HEK293 (cell line): ENCODE measurements at regions not wholly inside any gene's neighbourhood (a gene's known extent, or its start where the extent isn't known, plus 50 kb on each side); places are given as distances from the start of the nearest gene placed in this dataset.

Source experiments
- CTCF ChIA-PET: fragments of 350-600 bp; formaldehyde crosslinking; extraction: SDS; loops from one replicate; lab custom pipeline; 2021; ENCODE audit warnings: antibody characterized with exemption; lab: Yijun Ruan, JAX
- POLR2A ChIA-PET: fragments of 300-600 bp; formaldehyde crosslinking; extraction: SDS; loops from one replicate; lab custom pipeline; 2020; ENCODE audit warnings: antibody characterized with exemption, inconsistent platforms; lab: Yijun Ruan, JAX
- H3K27ac ChIP-seq: fragments of 200-500 bp; sonication (Bioruptor generic); 2 replicates; pipeline ENCODE4 v1.5.1; 2014; ENCODE audit warnings: low read depth, low read length, control low read depth, inconsistent platforms; ENCODE audit errors: extremely low read depth
- H3K36me3 ChIP-seq, 2 experiments: fragments of 200-500 bp in 1 of 2; sonication (Bioruptor generic) in 1 of 2; 1 replicate in 1 of 2; 2 replicates in 1 of 2; pipeline ENCODE4 v1.5.1; 2014 to 2017; ENCODE audit warnings: inconsistent platforms in 2 of 2, low read length in 2 of 2; ENCODE audit not compliant: control insufficient read depth in 2 of 2, insufficient read depth in 1 of 2
- H3K4me1 ChIP-seq: fragments of 200-500 bp; sonication (Bioruptor generic); 2 replicates; pipeline ENCODE4 v1.5.1; 2014; ENCODE audit warnings: mild to moderate bottlenecking, low read length, inconsistent platforms; ENCODE audit not compliant: control insufficient read depth, insufficient read depth
- H3K4me3 ChIP-seq: 2 replicates; pipeline ENCODE4 v1.5.1; 2011; ENCODE audit warnings: low read depth, mild to moderate bottlenecking, control low read depth, low read length, moderate library complexity
- H3K9me3 ChIP-seq: fragments of 200-500 bp; sonication (Bioruptor generic); 2 replicates; pipeline ENCODE4 v1.5.1; 2014; ENCODE audit warnings: low read depth, low read length, inconsistent platforms; ENCODE audit not compliant: control insufficient read depth, insufficient read depth
- HOXA7 ChIP-seq: sonication (generic); formaldehyde crosslinking; IDR thresholded peaks from 2 replicates; pipeline ENCODE4 v1.8.1; 2022; ENCODE audit warnings: missing genetic modification reagents, borderline replicate concordance
- IKZF3 ChIP-seq: fragments of 450-650 bp; IDR thresholded peaks from 2 replicates; pipeline ENCODE4 v1.5.0; 2018; ENCODE audit warnings: missing biosample characterization, mild to moderate bottlenecking, missing genetic modification characterization, moderate library complexity
- KLF16 ChIP-seq: fragments of 450-650 bp; formaldehyde crosslinking; IDR thresholded peaks from 2 replicates; pipeline ENCODE4 v1.5.1; 2017; ENCODE audit warnings: missing biosample characterization, missing genetic modification characterization
- KLF8 ChIP-seq: fragments of 450-650 bp; formaldehyde crosslinking; IDR thresholded peaks from 2 replicates; pipeline ENCODE4 v1.5.1; 2016; ENCODE audit warnings: missing biosample characterization, missing genetic modification characterization
- RBAK ChIP-seq: fragments of 450-650 bp; formaldehyde crosslinking; IDR thresholded peaks from 2 replicates; pipeline ENCODE4 v1.5.1; 2016; ENCODE audit warnings: missing biosample characterization, missing genetic modification characterization
- SCRT2 ChIP-seq: fragments of 450-650 bp; formaldehyde crosslinking; IDR thresholded peaks from 2 replicates; pipeline ENCODE4 v1.5.1; 2016; ENCODE audit warnings: missing biosample characterization, missing genetic modification characterization
- WT1 ChIP-seq: fragments of 450-650 bp; formaldehyde crosslinking; IDR thresholded peaks from 2 replicates; pipeline ENCODE4 v1.5.1; 2016; ENCODE audit warnings: missing biosample characterization, missing genetic modification characterization
- YY1 ChIP-seq: fragments of 450-650 bp; formaldehyde crosslinking; IDR thresholded peaks from 2 replicates; pipeline ENCODE4 v1.5.1; 2018; ENCODE audit warnings: missing biosample characterization, missing genetic modification characterization
- ZBTB1 ChIP-seq: fragments of 450-650 bp; formaldehyde crosslinking; IDR thresholded peaks from 2 replicates; pipeline ENCODE4 v1.5.1; 2016; ENCODE audit warnings: missing biosample characterization, missing genetic modification characterization
- ZNF133 ChIP-seq: fragments of 450-650 bp; formaldehyde crosslinking; IDR thresholded peaks from 2 replicates; pipeline ENCODE4 v1.5.1; 2016; ENCODE audit warnings: missing biosample characterization, missing genetic modification characterization
- ZNF138 ChIP-seq: fragments of 450-650 bp; formaldehyde crosslinking; IDR thresholded peaks from 2 replicates; pipeline ENCODE4 v1.5.1; 2016; ENCODE audit warnings: missing biosample characterization, missing genetic modification characterization, borderline replicate concordance
- ZNF146 ChIP-seq: fragments of 450-650 bp; formaldehyde crosslinking; IDR thresholded peaks from 2 replicates; pipeline ENCODE4 v1.5.1; 2016; ENCODE audit warnings: missing biosample characterization, missing genetic modification characterization
- ZNF155 ChIP-seq: fragments of 450-650 bp; formaldehyde crosslinking; IDR thresholded peaks from 2 replicates; pipeline ENCODE4 v1.5.1; 2016; ENCODE audit warnings: missing biosample characterization, missing genetic modification characterization
- ZNF16 ChIP-seq: fragments of 450-650 bp; formaldehyde crosslinking; IDR thresholded peaks from 2 replicates; pipeline ENCODE4 v1.5.1; 2016; ENCODE audit warnings: low read depth, missing biosample characterization, missing genetic modification characterization
- ZNF202 ChIP-seq: fragments of 450-650 bp; formaldehyde crosslinking; IDR thresholded peaks from 2 replicates; pipeline ENCODE4 v1.5.1; 2016; ENCODE audit warnings: missing biosample characterization, missing genetic modification characterization, borderline replicate concordance
- ZNF221 ChIP-seq: fragments of 450-650 bp; formaldehyde crosslinking; IDR thresholded peaks from 2 replicates; pipeline ENCODE4 v1.5.1; 2017; ENCODE audit warnings: missing biosample characterization, missing genetic modification characterization, borderline replicate concordance
- ZNF248 ChIP-seq: fragments of 450-650 bp; formaldehyde crosslinking; IDR thresholded peaks from 2 replicates; pipeline ENCODE4 v1.5.1; 2017; ENCODE audit warnings: missing biosample characterization, missing genetic modification characterization
- ZNF292 ChIP-seq: fragments of 450-650 bp; formaldehyde crosslinking; IDR thresholded peaks from 2 replicates; pipeline ENCODE4 v1.5.1; 2016; ENCODE audit warnings: low read depth, missing biosample characterization, missing genetic modification characterization, borderline replicate concordance
- ZNF341 ChIP-seq: fragments of 450-650 bp; formaldehyde crosslinking; IDR thresholded peaks from 2 replicates; pipeline ENCODE4; 2016; ENCODE audit warnings: low read depth, missing biosample characterization, missing genetic modification characterization
- ZNF37A ChIP-seq: fragments of 450-650 bp; IDR thresholded peaks from 2 replicates; pipeline ENCODE4 v1.5.1; 2018; ENCODE audit warnings: missing biosample characterization, missing genetic modification characterization
- ZNF521 ChIP-seq: fragments of 450-650 bp; formaldehyde crosslinking; IDR thresholded peaks from 2 replicates; pipeline ENCODE4 v1.5.1; 2017; ENCODE audit warnings: missing biosample characterization, mild to moderate bottlenecking, missing genetic modification characterization
- ZNF529 ChIP-seq: fragments of 450-650 bp; formaldehyde crosslinking; IDR thresholded peaks from 2 replicates; pipeline ENCODE4 v1.5.1; 2017; ENCODE audit warnings: missing genetic modification characterization, missing biosample characterization; ENCODE audit not compliant: insufficient replicate concordance
- ZNF571 ChIP-seq: fragments of 450-650 bp; formaldehyde crosslinking; IDR thresholded peaks from 2 replicates; pipeline ENCODE4 v1.5.0; 2017; ENCODE audit warnings: missing biosample characterization, missing genetic modification characterization
- ZNF664 ChIP-seq: fragments of 450-650 bp; formaldehyde crosslinking; IDR thresholded peaks from 2 replicates; pipeline ENCODE4 v1.5.1; 2016; ENCODE audit warnings: missing biosample characterization, missing genetic modification characterization
- ZNF76 ChIP-seq: fragments of 450-650 bp; formaldehyde crosslinking; IDR thresholded peaks from 2 replicates; pipeline ENCODE4; 2016; ENCODE audit warnings: low read depth, missing biosample characterization, missing genetic modification characterization, borderline replicate concordance
- TF ChIP-seq, protein P1 (sequence below): fragments of 450-650 bp; formaldehyde crosslinking; IDR thresholded peaks from 2 replicates; pipeline ENCODE4 v1.5.1; 2017; ENCODE audit warnings: missing biosample characterization, missing genetic modification characterization
- TF ChIP-seq, protein P2 (sequence below): fragments of 450-650 bp; formaldehyde crosslinking; IDR thresholded peaks from 2 replicates; pipeline ENCODE4 v1.5.1; 2016; ENCODE audit warnings: missing biosample characterization, missing genetic modification characterization
- TF ChIP-seq, protein P3 (sequence below): fragments of 450-650 bp; formaldehyde crosslinking; IDR thresholded peaks from 2 replicates; pipeline ENCODE4 v1.5.1; 2017; ENCODE audit warnings: missing biosample characterization, missing genetic modification characterization
- TF ChIP-seq, protein P4 (sequence below): fragments of 450-650 bp; formaldehyde crosslinking; IDR thresholded peaks from 2 replicates; pipeline ENCODE4 v1.5.1; 2016; ENCODE audit warnings: missing biosample characterization, missing genetic modification characterization

DNA sequence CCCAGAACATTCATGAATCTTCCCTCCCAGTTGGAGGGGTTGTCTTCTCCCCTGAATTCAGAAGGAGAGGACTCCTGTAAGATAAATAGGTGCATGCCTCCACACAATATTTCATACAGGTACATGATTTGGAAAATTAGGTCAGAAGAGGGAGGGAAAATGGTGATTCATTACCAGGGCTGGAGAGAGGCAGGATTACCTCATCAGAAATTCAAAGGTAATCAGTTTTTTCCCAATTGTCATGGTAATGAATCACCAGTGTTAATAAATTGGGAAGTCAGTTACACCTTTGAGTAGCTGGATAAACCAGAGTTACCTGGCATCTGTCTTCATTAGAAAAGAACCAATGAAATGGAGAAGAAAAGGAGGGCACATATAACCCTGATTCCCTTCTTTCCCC lies 128.5 kb downstream of the EN1 start:
- Histone ChIP-seq H3K9me3 (no peaks in the 10 kb centered on the region), H3K4me3 (no peak overlapping the region), H3K27ac (no peak overlapping the region), H3K4me1 (no peaks in the 10 kb centered on the region), H3K36me3 (no peaks in the 10 kb centered on the region)
- ChIA-PET CTCF (no interaction called here), POLR2A (no interaction called here)
- TF ChIP-seq ZBTB1 (tag by site-specific recombination) (no peak), ZNF248 (no peak), ZNF221 (no peak), ZNF664 (tag by site-specific recombination) (no peak), ZNF76 (no peak), SCRT2 (no peak), ZNF133 (tag by site-specific recombination) (no peak), KLF16 (tag by site-specific recombination) (no peak), ZNF37A (tag by site-specific recombination) (no peak), ZNF529 (tag by site-specific recombination) (no peak), YY1 (tag by site-specific recombination) (no peak), WT1 (no peak)
- TF ChIP-seq, protein P1, sequence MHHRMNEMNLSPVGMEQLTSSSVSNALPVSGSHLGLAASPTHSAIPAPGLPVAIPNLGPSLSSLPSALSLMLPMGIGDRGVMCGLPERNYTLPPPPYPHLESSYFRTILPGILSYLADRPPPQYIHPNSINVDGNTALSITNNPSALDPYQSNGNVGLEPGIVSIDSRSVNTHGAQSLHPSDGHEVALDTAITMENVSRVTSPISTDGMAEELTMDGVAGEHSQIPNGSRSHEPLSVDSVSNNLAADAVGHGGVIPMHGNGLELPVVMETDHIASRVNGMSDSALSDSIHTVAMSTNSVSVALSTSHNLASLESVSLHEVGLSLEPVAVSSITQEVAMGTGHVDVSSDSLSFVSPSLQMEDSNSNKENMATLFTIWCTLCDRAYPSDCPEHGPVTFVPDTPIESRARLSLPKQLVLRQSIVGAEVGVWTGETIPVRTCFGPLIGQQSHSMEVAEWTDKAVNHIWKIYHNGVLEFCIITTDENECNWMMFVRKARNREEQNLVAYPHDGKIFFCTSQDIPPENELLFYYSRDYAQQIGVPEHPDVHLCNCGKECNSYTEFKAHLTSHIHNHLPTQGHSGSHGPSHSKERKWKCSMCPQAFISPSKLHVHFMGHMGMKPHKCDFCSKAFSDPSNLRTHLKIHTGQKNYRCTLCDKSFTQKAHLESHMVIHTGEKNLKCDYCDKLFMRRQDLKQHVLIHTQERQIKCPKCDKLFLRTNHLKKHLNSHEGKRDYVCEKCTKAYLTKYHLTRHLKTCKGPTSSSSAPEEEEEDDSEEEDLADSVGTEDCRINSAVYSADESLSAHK (tag by site-specific recombination), result no peak
- TF ChIP-seq, protein P2, sequence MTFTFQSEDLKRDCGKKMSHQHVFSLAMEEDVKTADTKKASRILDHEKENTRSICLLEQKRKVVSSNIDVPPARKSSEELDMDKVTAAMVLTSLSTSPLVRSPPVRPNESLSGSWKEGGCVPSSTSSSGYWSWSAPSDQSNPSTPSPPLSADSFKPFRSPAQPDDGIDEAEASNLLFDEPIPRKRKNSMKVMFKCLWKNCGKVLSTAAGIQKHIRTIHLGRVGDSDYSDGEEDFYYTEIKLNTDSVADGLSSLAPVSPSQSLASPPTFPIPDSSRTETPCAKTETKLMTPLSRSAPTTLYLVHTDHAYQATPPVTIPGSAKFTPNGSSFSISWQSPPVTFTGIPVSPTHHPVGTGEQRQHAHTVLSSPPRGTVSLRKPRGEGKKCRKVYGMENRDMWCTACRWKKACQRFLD (tag by site-specific recombination), result no peak
- TF ChIP-seq, protein P3, sequence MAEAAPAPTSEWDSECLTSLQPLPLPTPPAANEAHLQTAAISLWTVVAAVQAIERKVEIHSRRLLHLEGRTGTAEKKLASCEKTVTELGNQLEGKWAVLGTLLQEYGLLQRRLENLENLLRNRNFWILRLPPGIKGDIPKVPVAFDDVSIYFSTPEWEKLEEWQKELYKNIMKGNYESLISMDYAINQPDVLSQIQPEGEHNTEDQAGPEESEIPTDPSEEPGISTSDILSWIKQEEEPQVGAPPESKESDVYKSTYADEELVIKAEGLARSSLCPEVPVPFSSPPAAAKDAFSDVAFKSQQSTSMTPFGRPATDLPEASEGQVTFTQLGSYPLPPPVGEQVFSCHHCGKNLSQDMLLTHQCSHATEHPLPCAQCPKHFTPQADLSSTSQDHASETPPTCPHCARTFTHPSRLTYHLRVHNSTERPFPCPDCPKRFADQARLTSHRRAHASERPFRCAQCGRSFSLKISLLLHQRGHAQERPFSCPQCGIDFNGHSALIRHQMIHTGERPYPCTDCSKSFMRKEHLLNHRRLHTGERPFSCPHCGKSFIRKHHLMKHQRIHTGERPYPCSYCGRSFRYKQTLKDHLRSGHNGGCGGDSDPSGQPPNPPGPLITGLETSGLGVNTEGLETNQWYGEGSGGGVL (tag by site-specific recombination), result no peak

DNA sequence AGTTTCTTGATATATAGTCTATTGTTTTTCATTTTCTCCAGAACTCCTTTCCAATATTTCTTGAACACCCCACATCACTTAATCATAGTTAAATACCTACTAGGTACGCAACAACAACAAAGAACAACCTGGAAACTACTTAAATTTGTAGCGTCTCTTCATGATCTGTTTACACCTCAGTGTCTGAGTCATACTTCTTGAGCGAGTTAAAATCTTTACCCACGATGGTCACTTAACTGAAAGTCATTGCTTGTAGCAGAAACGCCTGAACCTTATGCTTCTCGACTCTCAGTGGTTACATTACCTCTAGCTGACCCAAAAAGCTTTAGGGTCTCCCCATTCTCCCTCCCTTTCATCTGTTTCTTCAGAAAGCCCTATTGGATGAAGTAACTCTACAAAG lies 131.3 kb downstream of the EN1 start:
- CTCF ChIA-PET, result no interaction called here
- Histone ChIP-seq H3K4me1 (no peaks in the 10 kb centered on the region), H3K36me3 (no peaks in the 10 kb centered on the region), H3K9me3 (no peaks in the 10 kb centered on the region), H3K27ac (no peak overlapping the region), H3K4me3 (no peak overlapping the region)
- no peak for TF ChIP-seq ZNF16 (tag by site-specific recombination)
- no peak for TF ChIP-seq HOXA7 (CRISPR knock-in tag)
- TF ChIP-seq ZNF521, result no peak
- TF ChIP-seq ZNF155, result no peak
- no peak for TF ChIP-seq ZNF146 (tag by site-specific recombination)
- TF ChIP-seq ZNF571, result no peak
- TF ChIP-seq ZNF138, result no peak
- no peak for TF ChIP-seq ZNF292 (tag by site-specific recombination)
- no peak for TF ChIP-seq ZNF341 (tag by site-specific recombination)
- TF ChIP-seq IKZF3 (tag by site-specific recombination), result no peak
- no peak for TF ChIP-seq KLF8
- TF ChIP-seq WT1, result no peak
- TF ChIP-seq, protein P4, sequence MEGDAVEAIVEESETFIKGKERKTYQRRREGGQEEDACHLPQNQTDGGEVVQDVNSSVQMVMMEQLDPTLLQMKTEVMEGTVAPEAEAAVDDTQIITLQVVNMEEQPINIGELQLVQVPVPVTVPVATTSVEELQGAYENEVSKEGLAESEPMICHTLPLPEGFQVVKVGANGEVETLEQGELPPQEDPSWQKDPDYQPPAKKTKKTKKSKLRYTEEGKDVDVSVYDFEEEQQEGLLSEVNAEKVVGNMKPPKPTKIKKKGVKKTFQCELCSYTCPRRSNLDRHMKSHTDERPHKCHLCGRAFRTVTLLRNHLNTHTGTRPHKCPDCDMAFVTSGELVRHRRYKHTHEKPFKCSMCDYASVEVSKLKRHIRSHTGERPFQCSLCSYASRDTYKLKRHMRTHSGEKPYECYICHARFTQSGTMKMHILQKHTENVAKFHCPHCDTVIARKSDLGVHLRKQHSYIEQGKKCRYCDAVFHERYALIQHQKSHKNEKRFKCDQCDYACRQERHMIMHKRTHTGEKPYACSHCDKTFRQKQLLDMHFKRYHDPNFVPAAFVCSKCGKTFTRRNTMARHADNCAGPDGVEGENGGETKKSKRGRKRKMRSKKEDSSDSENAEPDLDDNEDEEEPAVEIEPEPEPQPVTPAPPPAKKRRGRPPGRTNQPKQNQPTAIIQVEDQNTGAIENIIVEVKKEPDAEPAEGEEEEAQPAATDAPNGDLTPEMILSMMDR (tag by site-specific recombination), result no peak
- TF ChIP-seq ZNF202 (tag by site-specific recombination), result no peak
- no peak for TF ChIP-seq RBAK (tag by site-specific recombination)
- POLR2A ChIA-PET, result no interaction called here
